ENCODE measurements at regions not wholly inside any gene's neighbourhood (a gene's known extent, or its start where the extent isn't known, plus 50 kb on each side); places are given as distances from the start of the nearest gene placed in this dataset.

- DNase-seq, result no peak
Measured at GRCh38 chr5:144072518-144072927, 97.9 kb downstream of the YIPF5 start.

- no peak for DNase-seq
Measured at GRCh38 chr5:144076521-144077083, 93.9 kb downstream of the YIPF5 start.

- DNase-seq, result no peak
Measured at GRCh38 chr5:144083185-144083584, 87.3 kb downstream of the YIPF5 start.

GRCh38 chr5:144084971-144085370, 85.5 kb downstream of the YIPF5 start:
- DNase-seq, result peak; percentile 15

- no peak for DNase-seq
Measured at GRCh38 chr5:144085381-144085780, 85.1 kb downstream of the YIPF5 start.

GRCh38 chr5:144086295-144086694, 84.2 kb downstream of the YIPF5 start:
- DNase-seq, result no peak

GRCh38 chr5:144087576-144087975, 82.9 kb downstream of the YIPF5 start:
- no peak for DNase-seq

- no peak for DNase-seq
Measured at GRCh38 chr5:144088206-144089064, 82.0 kb downstream of the YIPF5 start.

- peak; percentile 30 for DNase-seq
Measured at GRCh38 chr5:144089401-144090021, 80.9 kb downstream of the YIPF5 start.

GRCh38 chr5:144092508-144092907, 78.0 kb downstream of the YIPF5 start:
- DNase-seq, result no peak

GRCh38 chr5:144093400-144093799, 77.1 kb downstream of the YIPF5 start:
- DNase-seq, result no peak

GRCh38 chr5:144093868-144094267, 76.6 kb downstream of the YIPF5 start:
- DNase-seq, result no peak

GRCh38 chr5:144100702-144101101, 69.8 kb downstream of the YIPF5 start:
- DNase-seq, result no peak

- no peak for DNase-seq
Measured at GRCh38 chr5:144101616-144102015, 68.8 kb downstream of the YIPF5 start.

- DNase-seq, result no peak
Measured at GRCh38 chr5:144102361-144102760, 68.1 kb downstream of the YIPF5 start.

GRCh38 chr5:144102979-144103378, 67.5 kb downstream of the YIPF5 start:
- DNase-seq, result no peak

- no peak for DNase-seq
Measured at GRCh38 chr5:144103611-144104485, 66.6 kb downstream of the YIPF5 start.

- no peak for DNase-seq
Measured at GRCh38 chr5:144105371-144105770, 65.1 kb downstream of the YIPF5 start.

- DNase-seq, result no peak
Measured at GRCh38 chr5:144108131-144108530, 62.3 kb downstream of the YIPF5 start.

Data from right kidney (tissue), 1 donor.